ENCODE measurements at regions not wholly inside any gene's neighbourhood (a gene's known extent, or its start where the extent isn't known, plus 50 kb on each side); places are given as distances from the start of the nearest gene placed in this dataset.

- Mint-ChIP-seq H3K4me3 (no peak overlapping the region), H3K9me3 (no peaks in the 10 kb centered on the region), H3K27ac (no peak overlapping the region), H3K4me1 (peaks cover 7% of the 10 kb centered on the region), H3K36me3 (no peaks in the 10 kb centered on the region)
- ATAC-seq = no peak
- DNase-seq (ENCODE audit: low spot score in 2 of 2) = no peak
Measured at GRCh38 chr6:139597771-139598755, 223.6 kb upstream of the CITED2 start.

GRCh38 chr6:139597087-139597763, 222.8 kb upstream of the CITED2 start:
- peaks cover 7% of the 10 kb centered on the region for H3K4me1 Mint-ChIP-seq
- H3K36me3 Mint-ChIP-seq = no peaks in the 10 kb centered on the region
- H3K9me3 Mint-ChIP-seq = no peaks in the 10 kb centered on the region
- DNase-seq (ENCODE audit: low spot score in 2 of 2) (no peak), ATAC-seq (no peak)
- no peak overlapping the region for H3K4me3 Mint-ChIP-seq
- no peak overlapping the region for H3K27ac Mint-ChIP-seq

GRCh38 chr6:139595183-139595582, 220.7 kb upstream of the CITED2 start:
- Mint-ChIP-seq H3K4me1 (no peaks in the 10 kb centered on the region), H3K27ac (no peak overlapping the region), H3K36me3 (no peaks in the 10 kb centered on the region), H3K9me3 (no peaks in the 10 kb centered on the region), H3K4me3 (no peak overlapping the region)
- ATAC-seq (no peak), DNase-seq (ENCODE audit: low spot score in 2 of 2) (no peak)

GRCh38 chr6:139594333-139594965, 220.0 kb upstream of the CITED2 start:
- H3K4me3 Mint-ChIP-seq = no peak overlapping the region
- H3K9me3 Mint-ChIP-seq = no peaks in the 10 kb centered on the region
- ATAC-seq (no peak), DNase-seq (ENCODE audit: low spot score in 2 of 2) (no peak)
- H3K27ac Mint-ChIP-seq = no peak overlapping the region
- no peaks in the 10 kb centered on the region for H3K4me1 Mint-ChIP-seq
- no peaks in the 10 kb centered on the region for H3K36me3 Mint-ChIP-seq

- Mint-ChIP-seq H3K4me3 (no peak overlapping the region), H3K36me3 (no peaks in the 10 kb centered on the region), H3K4me1 (no peaks in the 10 kb centered on the region), H3K27ac (no peak overlapping the region), H3K9me3 (no peaks in the 10 kb centered on the region)
- DNase-seq (ENCODE audit: low spot score in 2 of 2) (no peak), ATAC-seq (no peak)
Measured at GRCh38 chr6:139593081-139593480, 218.6 kb upstream of the CITED2 start.

GRCh38 chr6:139592011-139592410, 217.6 kb upstream of the CITED2 start:
- no peak for ATAC-seq

GRCh38 chr6:139591075-139591865, 216.8 kb upstream of the CITED2 start:
- no peak overlapping the region for H3K27ac Mint-ChIP-seq

More at GRCh38 chr6:139592011-139592410, 217.6 kb upstream of the CITED2 start:
- H3K9me3 Mint-ChIP-seq = no peaks in the 10 kb centered on the region
- H3K36me3 Mint-ChIP-seq = no peaks in the 10 kb centered on the region
- H3K27ac Mint-ChIP-seq = no peak overlapping the region
- H3K4me3 Mint-ChIP-seq = no peak overlapping the region
- DNase-seq (ENCODE audit: low spot score in 2 of 2) = no peak
- no peaks in the 10 kb centered on the region for H3K4me1 Mint-ChIP-seq

GRCh38 chr6:139590206-139590605, 215.8 kb upstream of the CITED2 start:
- Mint-ChIP-seq H3K4me3 (no peak overlapping the region), H3K9me3 (no peaks in the 10 kb centered on the region), H3K36me3 (no peaks in the 10 kb centered on the region), H3K4me1 (no peaks in the 10 kb centered on the region), H3K27ac (no peak overlapping the region)
- no peak for DNase-seq (ENCODE audit: low spot score in 2 of 2)
- ATAC-seq = no peak

More at GRCh38 chr6:139591075-139591865, 216.8 kb upstream of the CITED2 start:
- Mint-ChIP-seq H3K4me1 (no peaks in the 10 kb centered on the region), H3K36me3 (no peaks in the 10 kb centered on the region), H3K4me3 (no peak overlapping the region), H3K9me3 (no peaks in the 10 kb centered on the region)
- DNase-seq (ENCODE audit: low spot score in 2 of 2) (no peak), ATAC-seq (no peak)

GRCh38 chr6:139588734-139589593, 214.5 kb upstream of the CITED2 start:
- no peaks in the 10 kb centered on the region for H3K36me3 Mint-ChIP-seq
- no peak for DNase-seq (ENCODE audit: low spot score in 2 of 2)
- ATAC-seq = no peak
- no peaks in the 10 kb centered on the region for H3K9me3 Mint-ChIP-seq
- H3K4me1 Mint-ChIP-seq = no peaks in the 10 kb centered on the region
- no peak overlapping the region for H3K27ac Mint-ChIP-seq
- no peak overlapping the region for H3K4me3 Mint-ChIP-seq

- Mint-ChIP-seq H3K9me3 (no peaks in the 10 kb centered on the region), H3K27ac (no peak overlapping the region), H3K36me3 (no peaks in the 10 kb centered on the region), H3K4me3 (no peak overlapping the region), H3K4me1 (no peaks in the 10 kb centered on the region)
- DNase-seq (ENCODE audit: low spot score in 2 of 2) (no peak), ATAC-seq (no peak)
Measured at GRCh38 chr6:139588076-139588639, 213.7 kb upstream of the CITED2 start.

- no peak for ATAC-seq
- no peaks in the 10 kb centered on the region for H3K4me1 Mint-ChIP-seq
- H3K36me3 Mint-ChIP-seq = no peaks in the 10 kb centered on the region
- H3K9me3 Mint-ChIP-seq = no peaks in the 10 kb centered on the region
- no peak for DNase-seq (ENCODE audit: low spot score in 2 of 2)
- no peak overlapping the region for H3K27ac Mint-ChIP-seq
- H3K4me3 Mint-ChIP-seq = no peak overlapping the region
Measured at GRCh38 chr6:139587469-139587868, 213.0 kb upstream of the CITED2 start.

GRCh38 chr6:139586273-139586672, 211.8 kb upstream of the CITED2 start:
- Mint-ChIP-seq H3K9me3 (no peaks in the 10 kb centered on the region), H3K4me3 (no peak overlapping the region), H3K36me3 (no peaks in the 10 kb centered on the region), H3K27ac (no peak overlapping the region), H3K4me1 (peaks cover 3% of the 10 kb centered on the region)
- DNase-seq (ENCODE audit: low spot score in 2 of 2) (no peak), ATAC-seq (no peak)

GRCh38 chr6:139584599-139584998, 210.2 kb upstream of the CITED2 start:
- Mint-ChIP-seq H3K4me1 (peaks cover 15% of the 10 kb centered on the region), H3K36me3 (no peaks in the 10 kb centered on the region), H3K27ac (no peak overlapping the region), H3K9me3 (no peaks in the 10 kb centered on the region), H3K4me3 (no peak overlapping the region)
- DNase-seq (ENCODE audit: low spot score in 2 of 2) = no peak
- no peak for ATAC-seq

GRCh38 chr6:139583420-139583819, 209.0 kb upstream of the CITED2 start:
- DNase-seq (ENCODE audit: low spot score in 2 of 2) (no peak), ATAC-seq (peak; percentile 42)
- H3K4me3 Mint-ChIP-seq = no peak overlapping the region
- no peaks in the 10 kb centered on the region for H3K9me3 Mint-ChIP-seq
- H3K36me3 Mint-ChIP-seq = no peaks in the 10 kb centered on the region
- peaks cover 15% of the 10 kb centered on the region for H3K4me1 Mint-ChIP-seq
- no peak overlapping the region for H3K27ac Mint-ChIP-seq
